Activated naive CD4-positive, alpha-beta T cell treated with Interleukin-2 at 50 U/mL for 16 hours (primary cell): ENCODE measurements at regions not wholly inside any gene's neighbourhood (a gene's known extent, or its start where the extent isn't known, plus 50 kb on each side); places are given as distances from the start of the nearest gene placed in this dataset.

Experiments
- DNase-seq: peaks from one replicate; pipeline ENCODE4 v3.0.0-alpha.2; 2020

- no peak for DNase-seq
Measured at GRCh38 chr22:48872271-48873190, 955.1 kb downstream of the BRD1 start.

GRCh38 chr22:48871176-48871840 lies 956.4 kb downstream of the BRD1 start:
- no peak for DNase-seq

GRCh38 chr22:48870436-48870835 lies 957.2 kb downstream of the BRD1 start:
- no peak for DNase-seq

GRCh38 chr22:48869788-48870187 lies 957.9 kb downstream of the BRD1 start:
- DNase-seq = no peak

GRCh38 chr22:48869161-48869560 lies 958.5 kb downstream of the BRD1 start:
- no peak for DNase-seq

- no peak for DNase-seq
Measured at GRCh38 chr22:48868554-48868953, 959.1 kb downstream of the BRD1 start.

GRCh38 chr22:48867891-48868290 lies 959.8 kb downstream of the BRD1 start:
- DNase-seq = no peak

GRCh38 chr22:48866906-48867681 lies 960.6 kb downstream of the BRD1 start:
- DNase-seq = no peak

- no peak for DNase-seq
Measured at GRCh38 chr22:48864748-48865147, 962.9 kb downstream of the BRD1 start.

GRCh38 chr22:48863965-48864528 lies 963.6 kb downstream of the BRD1 start:
- no peak for DNase-seq

GRCh38 chr22:48860557-48860956 lies 967.1 kb downstream of the BRD1 start:
- no peak for DNase-seq

GRCh38 chr22:48858856-48859255 lies 968.8 kb downstream of the BRD1 start:
- no peak for DNase-seq

- DNase-seq = no peak
Measured at GRCh38 chr22:48858121-48858520, 969.6 kb downstream of the BRD1 start.

GRCh38 chr22:48857202-48857805 lies 970.4 kb downstream of the BRD1 start:
- no peak for DNase-seq

- DNase-seq = no peak
Measured at GRCh38 chr22:48856308-48856615, 971.4 kb downstream of the BRD1 start.

GRCh38 chr22:48855593-48856307 lies 971.9 kb downstream of the BRD1 start:
- DNase-seq = no peak

- DNase-seq = no peak
Measured at GRCh38 chr22:48855013-48855412, 972.7 kb downstream of the BRD1 start.

- DNase-seq = no peak
Measured at GRCh38 chr22:48853627-48854240, 973.9 kb downstream of the BRD1 start.

- no peak for DNase-seq
Measured at GRCh38 chr22:48851933-48852549, 975.6 kb downstream of the BRD1 start.

- no peak for DNase-seq
Measured at GRCh38 chr22:48850658-48851287, 976.9 kb downstream of the BRD1 start.
